ENCODE measurements at regions not wholly inside any gene's neighbourhood (a gene's known extent, or its start where the extent isn't known, plus 50 kb on each side); places are given as distances from the start of the nearest gene placed in this dataset.
"Not testable (repeated sequence)": the region's sequence is repeated elsewhere in the genome, so short reads cannot be mapped to it uniquely, and the experiment has no call there.

DNA sequence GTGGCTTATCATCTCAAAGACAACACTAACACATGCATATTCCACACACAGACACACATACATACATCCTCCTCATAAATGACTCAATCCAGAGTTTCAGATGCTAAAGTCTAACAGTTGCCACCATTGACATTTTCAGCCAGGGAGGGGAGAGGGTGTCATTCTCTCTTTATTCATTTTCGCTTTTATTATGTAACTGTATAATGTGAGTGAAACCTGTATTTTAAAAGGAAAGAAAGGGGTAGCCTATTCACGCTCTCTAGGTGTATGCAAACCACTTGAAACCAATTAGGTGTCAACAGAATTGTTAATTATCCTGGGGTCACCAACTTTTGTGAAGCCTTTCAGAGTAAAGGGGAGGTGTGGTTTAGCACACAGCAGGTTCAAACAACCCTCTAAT lies 1282.9 kb downstream of the ROBO2 start:
- no peak for DNase-seq (ENCODE audit: low spot score)

DNA sequence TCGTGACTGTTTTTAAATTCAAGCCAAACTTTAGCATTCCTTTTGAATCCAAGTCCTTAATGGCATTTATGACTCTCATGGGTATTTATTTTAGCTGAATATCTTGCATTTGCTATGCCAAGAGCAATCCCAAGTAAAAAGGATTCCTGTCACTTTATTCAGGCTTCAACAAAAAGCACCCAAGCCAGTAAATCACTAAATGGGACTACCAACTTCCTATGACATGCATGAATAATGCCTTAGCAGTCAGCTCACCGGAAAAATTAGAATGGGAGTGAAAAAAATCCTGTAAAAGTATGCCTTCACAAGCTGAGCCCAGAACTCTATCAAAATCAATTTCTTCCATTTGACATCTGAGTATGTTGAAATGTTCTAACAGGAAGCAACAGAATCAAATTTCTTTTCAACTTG lies 1297.9 kb downstream of the ROBO2 start:
- no peak for DNase-seq (ENCODE audit: low spot score)

DNA sequence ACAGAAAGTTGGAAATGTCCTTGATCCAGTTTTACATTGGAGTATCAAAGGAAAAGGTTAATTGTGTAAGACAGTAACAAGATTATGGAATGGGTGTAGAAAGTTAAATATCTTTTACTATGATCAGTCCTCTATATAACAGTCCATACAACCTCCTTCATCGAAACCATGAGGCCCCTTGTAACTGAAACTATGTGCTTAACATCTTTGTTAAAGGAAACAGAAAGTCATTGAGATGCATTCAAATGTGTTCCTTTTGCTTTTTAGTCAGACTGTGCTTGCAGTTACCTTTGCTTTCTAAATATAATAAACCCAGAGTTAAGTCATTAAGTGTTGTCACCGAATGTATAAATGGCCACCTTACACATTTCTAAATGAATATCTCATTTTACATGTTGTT lies 1298.5 kb downstream of the ROBO2 start:
- no peak for DNase-seq (ENCODE audit: low spot score)

DNA sequence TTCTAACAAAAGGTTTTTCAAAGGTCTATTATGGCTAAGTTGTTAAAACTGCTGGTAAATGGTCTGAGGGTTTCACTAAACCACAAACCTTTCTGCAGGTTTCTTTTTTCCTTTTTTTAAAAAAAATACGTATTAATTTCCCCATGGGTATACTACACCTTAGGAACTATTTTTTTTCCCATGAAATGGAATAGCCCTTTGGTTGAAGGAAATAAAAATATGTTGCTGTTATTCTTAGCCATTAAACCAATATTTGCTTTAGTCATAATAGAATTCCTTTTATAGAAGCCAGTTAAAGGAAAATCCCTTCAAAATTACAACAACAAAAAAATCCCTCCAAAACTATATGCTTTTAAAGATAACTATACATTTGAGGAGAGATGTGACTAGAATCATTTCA lies 1303.3 kb downstream of the ROBO2 start:
- no peak for DNase-seq (ENCODE audit: low spot score)

DNA sequence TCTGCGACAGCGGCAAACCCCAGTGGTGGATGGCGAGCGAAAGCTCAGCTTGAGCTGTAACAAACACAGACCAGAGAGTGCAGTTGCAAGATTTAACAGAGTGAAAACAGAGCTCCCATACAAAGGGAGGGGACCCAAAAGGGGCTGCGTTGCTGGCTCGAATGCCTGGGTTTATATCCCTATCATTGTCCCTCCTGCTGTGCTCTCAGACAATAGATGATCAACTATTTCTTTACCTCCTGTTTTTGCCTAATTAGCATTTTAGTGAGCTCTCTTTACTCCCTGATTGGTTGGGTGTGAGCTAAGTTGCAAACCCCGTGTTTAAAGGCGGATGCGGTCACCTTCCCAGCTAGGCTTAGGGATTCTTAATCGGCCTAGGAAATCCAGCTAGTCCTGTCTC lies 1304.4 kb downstream of the ROBO2 start:
- DNase-seq (ENCODE audit: low spot score) = not testable (repeated sequence)

DNA sequence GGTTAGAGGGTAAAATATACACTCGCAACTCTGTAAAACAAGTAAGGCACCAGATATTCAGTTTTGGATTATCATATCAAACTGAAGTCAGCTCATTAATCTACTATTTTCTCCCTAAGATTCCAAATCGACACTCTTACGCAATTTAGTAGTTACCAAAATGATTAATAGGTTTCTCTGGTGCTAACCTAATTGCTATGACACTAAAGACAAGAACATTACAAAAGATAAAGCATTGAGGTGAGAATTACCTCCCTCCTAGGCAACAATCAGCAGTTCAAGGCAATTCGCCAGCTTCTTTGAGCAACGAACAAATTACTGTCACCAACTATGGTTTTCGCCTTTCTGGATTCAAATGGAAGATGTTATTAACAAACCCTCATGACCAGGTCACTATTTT lies 1305.0 kb downstream of the ROBO2 start:
- DNase-seq (ENCODE audit: low spot score) = no peak

DNA sequence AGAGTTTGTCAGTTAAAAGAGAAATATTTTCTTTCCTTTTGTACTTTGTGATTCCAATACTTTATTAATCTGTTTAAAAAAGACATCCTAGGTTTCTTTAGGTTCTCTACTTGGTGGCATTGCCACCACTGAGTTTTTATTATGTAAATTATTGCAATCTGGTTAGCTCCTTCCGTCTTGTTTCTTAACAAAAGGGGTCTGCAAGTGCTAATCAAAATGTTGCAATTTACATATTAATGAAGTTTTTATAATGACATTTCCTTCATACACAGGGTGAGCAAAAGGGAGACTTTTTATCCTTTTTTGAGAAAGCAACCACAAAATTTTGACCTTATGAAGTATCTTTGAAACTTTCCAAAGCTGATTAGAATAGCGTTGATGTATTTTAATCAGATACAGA lies 1307.3 kb downstream of the ROBO2 start:
- no peak for DNase-seq (ENCODE audit: low spot score)

DNA sequence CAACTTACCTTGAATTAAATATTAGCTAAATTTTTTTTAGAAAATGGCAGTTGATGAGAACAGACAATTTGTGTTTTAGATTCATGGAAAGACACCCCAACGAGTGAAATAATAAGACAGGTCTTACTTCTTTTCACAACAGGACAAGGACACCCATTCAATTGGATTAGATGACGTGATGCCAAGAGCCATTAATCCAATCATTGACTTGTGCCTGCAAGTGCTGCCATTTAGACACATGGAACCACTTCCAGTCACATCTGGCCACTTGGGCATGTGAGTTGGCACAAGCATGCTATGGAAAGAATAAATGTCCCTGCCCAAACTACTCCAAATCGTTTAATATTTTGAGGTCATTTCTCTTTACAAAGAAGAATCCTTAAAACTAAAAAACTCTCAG lies 1308.8 kb downstream of the ROBO2 start:
- DNase-seq (ENCODE audit: low spot score) = no peak

DNA sequence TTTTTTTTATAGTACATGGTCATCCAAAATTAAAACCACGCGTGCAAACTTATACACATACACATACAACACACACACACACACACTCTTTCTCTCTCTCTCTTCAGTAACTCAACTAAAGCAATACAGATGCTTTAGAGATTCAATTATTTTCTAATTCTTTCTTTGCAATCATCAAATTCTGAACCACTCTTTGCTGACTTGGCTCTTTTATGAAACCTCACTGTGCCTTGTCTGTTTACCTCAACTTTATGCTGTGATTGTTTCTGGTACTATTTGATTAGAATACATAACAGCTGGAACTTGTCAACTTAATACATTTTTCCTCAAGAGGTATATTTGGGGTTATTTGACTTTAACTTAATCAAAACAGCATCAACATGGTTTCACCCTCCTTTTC lies 1309.7 kb downstream of the ROBO2 start:
- DNase-seq (ENCODE audit: low spot score) = no peak

DNA sequence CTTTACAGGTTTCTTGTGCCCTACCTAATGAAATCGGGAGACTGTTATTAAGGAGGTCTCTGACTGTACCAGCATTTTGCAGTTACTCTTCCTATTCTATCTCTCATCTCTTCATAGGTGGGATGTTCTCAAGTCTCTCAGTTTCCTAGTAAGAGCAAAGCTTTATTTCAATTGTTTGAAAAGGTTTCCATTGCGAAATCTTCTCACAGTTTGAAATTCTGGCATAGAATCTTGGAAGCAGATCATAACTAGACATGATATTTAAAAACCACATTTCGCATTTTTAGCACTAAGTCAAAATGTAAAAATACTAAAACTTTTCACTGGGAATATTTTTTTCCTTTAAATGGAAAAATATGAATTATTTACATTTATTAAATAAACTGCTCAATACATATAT lies 1311.4 kb downstream of the ROBO2 start:
- no peak for DNase-seq (ENCODE audit: low spot score)

DNA sequence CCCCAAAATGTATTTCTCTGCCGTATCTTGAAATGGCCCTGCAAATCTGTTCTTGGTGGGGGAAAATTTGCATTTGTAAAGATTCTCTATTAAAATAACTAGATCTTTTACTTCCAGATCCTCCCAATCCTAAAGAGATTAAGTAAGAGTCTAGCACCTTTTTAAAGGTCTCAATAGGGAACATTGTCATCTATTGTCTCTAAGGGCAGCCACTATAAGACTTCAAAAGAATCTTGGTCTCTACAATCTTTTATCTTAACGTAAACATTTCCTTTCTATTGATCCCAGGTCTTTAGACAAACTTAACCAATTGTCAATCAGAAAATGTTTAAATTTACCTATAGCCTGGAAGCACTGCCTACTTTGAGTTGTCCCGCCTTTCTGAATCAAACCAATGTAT lies 1313.3 kb downstream of the ROBO2 start:
- DNase-seq (ENCODE audit: low spot score) = no peak

DNA sequence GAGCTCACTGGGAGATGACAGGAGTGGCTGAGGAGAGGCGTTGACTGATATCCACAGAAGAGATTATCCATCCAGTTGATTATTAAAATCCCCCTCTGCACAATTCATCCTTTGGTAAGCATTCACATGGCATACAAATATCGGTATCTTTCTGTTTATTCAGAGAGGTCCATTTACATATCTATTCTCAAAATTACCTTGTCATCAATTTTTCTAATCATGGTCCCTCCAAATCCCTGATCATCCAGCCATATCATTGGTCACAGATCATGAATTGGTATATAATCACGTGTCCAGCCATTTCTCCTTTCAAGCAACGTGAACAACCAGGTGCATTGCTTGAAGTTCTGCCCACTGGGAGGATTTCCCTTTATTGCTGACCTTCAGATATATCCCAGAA lies 1321.0 kb downstream of the ROBO2 start:
- no peak for DNase-seq (ENCODE audit: low spot score)

DNA sequence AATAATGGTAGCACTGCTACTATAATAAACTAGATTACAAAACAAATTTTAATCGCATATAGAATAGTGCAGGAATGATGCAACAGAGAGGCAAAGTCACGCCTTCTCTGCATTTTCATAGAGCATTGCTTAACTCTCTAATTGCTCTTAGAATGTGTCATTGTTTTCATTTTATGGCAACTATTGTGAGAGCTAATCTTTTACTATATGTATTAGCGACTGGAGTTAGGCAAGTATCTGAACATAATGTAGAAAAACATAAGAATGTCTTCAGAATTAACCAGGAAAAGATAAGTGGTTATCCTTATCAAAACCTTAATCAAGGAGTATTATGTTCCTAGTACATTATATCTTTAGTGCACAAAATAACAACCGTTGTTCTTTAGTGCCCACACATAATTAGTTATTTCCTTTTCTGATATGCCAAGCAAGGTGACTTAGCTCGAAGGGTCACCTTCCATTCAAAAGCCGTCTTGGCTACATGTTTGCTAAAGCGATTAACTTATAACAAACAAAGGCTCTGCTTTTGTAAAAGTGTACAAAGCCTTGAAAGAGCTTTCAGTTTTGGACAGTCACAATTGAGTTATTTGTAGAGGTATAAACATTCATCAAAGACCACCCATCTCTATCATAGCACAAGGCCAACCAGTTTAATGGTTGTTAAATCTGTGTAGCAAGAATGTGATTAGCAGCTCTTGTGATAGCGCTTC lies 1328.9 kb downstream of the ROBO2 start:
- no peak for DNase-seq (ENCODE audit: low spot score)

DNA sequence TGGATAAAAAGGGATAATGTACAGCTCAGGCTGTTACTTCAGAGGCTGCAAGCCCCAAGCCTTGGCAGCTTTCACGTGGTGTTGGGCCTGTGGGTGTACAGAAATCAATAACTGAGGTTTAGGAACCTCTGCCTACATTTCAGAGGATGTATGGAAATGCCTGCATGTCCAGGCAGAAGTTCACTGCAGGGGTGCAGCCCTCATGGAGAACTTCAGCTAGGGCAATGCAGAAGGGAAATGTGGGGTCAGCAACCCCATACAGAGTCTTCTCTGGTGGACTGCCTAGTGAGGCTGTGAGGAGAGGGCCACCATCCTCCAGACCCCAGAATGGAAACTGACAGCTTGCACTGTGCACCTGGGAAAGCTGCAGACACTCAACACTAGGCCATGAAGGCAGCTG lies 1350.3 kb downstream of the ROBO2 start:
- DNase-seq (ENCODE audit: low spot score) = no peak

DNA sequence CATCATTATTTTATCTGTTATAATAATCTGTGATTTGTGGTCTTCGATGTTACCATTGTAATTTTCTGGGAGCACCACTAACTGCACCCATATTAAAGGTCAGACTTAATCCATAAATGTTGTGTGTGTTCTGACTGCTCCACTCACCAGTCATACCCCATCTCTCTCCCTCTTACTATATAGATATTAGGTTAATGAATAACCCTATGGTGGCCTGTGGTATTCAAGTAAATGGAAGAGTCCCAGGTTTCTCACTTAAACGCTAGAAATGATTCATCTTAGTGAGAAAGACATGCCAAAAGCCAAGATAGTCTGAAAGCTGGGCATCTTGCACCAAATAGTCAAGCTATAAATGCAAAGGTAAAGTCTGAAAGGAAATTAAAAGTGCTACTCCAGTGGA lies 1358.5 kb downstream of the ROBO2 start:
- no peak for DNase-seq (ENCODE audit: low spot score)

DNA sequence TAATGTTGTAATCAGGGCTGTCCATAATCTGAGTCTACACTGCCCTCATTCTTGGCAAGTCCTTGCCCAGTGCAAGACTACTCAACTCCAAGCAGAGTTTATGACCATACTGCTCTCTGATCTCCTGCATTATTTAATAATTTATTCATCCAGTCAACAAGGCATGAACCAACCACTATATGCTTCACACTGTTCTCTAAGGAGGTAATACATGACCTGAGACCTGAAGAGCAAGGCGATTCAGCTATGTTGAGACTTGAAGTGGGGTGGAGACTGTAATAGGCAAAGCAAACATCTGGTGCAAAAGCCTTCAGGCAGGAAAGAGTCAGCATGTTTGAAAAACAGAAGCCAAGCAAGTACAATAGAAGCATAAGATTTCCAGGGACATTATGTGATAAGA lies 1362.8 kb downstream of the ROBO2 start:
- DNase-seq (ENCODE audit: low spot score) = no peak

DNA sequence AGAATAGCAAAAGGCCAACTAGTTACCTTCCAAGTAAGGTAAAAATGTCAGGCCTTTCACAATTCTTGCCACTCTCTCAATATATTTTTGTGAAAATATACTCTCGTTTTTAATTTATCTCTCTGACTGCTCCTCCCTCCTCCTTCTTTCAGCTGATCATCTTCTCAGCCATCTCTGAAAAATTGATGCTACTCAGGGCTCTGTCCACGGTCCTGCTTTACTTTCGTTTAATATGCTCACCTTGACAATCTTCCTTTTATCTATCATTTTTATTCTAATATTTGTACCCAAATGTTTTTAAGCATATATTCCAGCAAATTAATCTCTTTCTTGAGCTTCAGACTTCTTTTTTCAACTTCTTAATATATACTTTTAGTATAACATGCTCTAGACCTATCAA lies 1362.1 kb downstream of the ROBO1 start:
- no peak for DNase-seq (ENCODE audit: low spot score)

DNA sequence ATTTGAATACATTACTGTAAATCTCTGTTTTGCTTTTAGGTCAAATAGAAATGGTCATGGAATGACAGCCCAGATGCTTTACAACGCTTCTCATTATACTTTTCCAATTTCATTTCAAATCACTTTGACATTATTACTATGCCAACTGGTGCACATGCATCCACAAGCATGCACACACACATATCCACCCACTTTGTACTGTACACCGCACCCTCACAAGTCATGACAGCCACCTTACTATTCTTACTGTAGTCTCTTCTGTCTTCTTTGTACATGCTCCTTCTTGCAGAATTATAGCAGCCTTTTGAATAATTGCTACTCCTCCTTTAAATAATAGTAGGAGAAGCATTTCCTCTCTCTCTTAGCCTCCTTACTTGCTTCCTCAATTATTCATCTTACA lies 1361.4 kb downstream of the ROBO1 start:
- DNase-seq (ENCODE audit: low spot score) = no peak

DNA sequence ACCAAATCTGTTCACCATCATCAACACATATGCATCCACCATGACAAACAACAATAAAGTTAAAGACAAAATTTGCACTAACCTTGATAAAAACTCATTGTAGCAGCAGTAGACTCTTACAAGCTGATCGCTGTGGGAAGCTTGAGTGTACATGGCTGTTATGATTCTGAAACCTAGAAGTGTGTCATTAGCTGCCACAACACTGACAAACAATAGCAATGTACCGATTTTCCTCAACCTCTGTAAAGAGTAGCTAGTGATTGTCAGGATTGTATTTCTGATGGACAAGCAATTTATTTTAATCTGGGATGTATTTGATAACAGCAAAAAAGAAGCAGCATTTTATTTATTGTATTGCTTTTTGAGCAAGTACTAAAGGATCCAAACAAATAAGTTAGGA lies 1357.7 kb downstream of the ROBO1 start:
- DNase-seq (ENCODE audit: low spot score) = no peak

DNA sequence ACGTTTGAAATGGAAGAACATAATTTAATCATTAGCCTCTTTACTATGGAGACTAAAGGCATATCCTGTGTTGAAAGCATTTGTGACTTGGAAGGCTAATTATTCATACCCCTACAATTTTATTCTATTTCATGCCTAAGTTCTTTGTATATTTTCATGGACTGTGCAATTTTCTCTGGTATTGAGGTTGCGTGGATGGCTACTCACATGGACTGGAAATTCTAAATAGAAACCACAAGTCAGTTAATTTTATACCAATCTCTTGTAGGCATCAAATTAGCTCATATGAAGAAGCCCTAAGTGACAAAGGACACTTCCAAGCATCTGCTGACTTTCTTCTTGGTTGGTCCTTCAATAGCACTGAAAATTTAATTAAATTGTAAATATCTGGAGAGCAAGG lies 1353.5 kb downstream of the ROBO1 start:
- DNase-seq (ENCODE audit: low spot score) = no peak

DNA sequence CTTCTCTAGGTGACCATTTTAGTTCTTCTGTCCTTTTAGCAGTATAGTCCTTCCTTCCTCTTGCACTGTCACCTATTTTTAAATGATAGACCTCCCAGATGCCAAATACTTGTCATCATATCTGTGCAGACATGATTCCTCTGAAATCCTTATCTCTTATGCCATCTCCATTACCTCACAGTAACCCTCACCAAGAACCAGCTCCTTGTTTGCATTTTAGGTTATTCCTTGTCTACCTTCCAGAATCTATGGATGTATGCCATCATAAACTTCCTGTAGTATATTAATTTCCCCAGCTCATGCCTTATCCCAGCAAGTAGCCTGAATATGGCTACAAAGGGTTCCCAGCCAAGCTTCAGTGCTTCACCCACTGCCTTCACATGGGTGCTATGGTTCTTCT lies 1347.2 kb downstream of the ROBO1 start:
- no peak for DNase-seq (ENCODE audit: low spot score)

DNA sequence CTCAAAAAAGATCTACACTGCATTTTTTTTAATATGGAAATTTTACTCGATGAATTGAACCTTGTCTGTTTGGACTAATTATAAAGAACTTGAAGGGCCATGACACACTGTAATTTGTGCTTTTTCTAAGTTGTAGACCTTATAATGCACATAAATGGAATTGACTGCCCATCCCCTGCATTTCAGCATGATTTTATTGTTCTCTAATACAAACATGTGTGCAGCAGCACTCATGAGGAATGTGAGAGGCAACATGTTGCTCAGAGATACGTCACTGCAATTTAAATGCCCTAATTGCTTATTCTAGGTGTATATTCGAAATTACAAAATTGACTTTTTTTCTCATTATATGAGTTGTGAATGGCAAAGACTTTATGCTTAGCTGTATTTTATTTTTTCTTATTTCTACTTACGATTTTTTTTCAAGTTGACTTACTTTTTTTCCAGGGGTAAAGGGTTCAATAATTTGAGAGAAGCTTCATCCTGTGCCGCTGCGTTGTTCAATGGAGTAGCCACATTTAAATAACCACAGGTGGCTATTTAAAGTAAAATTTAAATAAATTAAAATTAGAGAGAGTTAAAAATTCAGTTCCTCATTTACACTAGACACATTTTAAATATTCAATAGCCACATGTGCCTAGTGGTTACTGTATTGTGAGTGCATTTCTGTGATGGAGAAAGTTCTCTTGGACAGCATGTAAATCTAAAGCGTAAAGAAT lies 1346.4 kb downstream of the ROBO1 start:
- DNase-seq (ENCODE audit: low spot score) = no peak

DNA sequence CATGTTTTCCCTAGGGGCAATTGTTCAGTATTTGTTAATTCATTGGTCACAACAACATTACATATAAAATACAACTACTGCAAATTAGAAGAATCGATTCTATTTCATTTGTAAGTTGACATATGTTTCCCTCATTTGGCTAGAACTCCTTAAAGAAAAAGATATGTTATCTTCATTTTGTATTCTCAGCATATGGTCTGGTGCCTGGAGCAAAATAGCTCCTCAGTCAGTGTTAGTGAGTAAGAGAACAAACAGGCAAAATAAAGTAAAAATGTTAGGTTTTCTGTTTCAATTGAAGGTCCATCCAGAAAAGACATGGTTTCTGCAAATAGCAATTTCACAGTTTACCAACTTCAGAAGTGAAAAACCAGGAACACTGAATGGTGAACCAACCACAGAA lies 1343.1 kb downstream of the ROBO1 start:
- DNase-seq (ENCODE audit: low spot score) = no peak

DNA sequence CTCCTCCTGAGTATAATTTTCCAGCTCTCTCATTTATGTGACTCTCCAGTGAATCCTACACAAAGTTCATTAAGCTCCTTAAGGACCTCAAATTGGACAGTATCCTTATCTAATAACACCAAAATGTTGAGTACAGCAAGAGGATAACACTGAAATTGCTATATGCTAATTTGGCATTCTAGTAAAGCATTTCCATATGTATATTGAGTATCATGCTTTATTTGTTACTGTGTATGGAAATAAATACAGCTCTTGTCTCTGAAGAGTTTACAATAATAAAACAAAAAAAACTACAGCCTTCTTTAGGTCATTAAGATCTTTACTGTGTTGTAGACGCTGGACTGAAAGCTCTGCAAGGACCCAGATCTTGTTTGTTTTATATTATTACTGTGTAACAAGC lies 1341.3 kb downstream of the ROBO1 start:
- DNase-seq (ENCODE audit: low spot score) = no peak
